NCI-H345 treated with DMSO at 0.1 percent for 48 hours (cell line): ENCODE measurements at regions not wholly inside any gene's neighbourhood (a gene's known extent, or its start where the extent isn't known, plus 50 kb on each side); places are given as distances from the start of the nearest gene placed in this dataset.

Experiments
- DNase-seq: peaks from one replicate; lab custom pipeline; 2025; ENCODE audit not compliant: unreplicated experiment; lab: John Stamatoyannopoulos, UW

GRCh38 chr4:85250852-85251251 is 224.1 kb upstream of the ARHGAP24 start:
- no peak for DNase-seq

- no peak for DNase-seq
Measured at GRCh38 chr4:85257817-85258370, 217.1 kb upstream of the ARHGAP24 start.

GRCh38 chr4:85260064-85260463 is 214.9 kb upstream of the ARHGAP24 start:
- no peak for DNase-seq

GRCh38 chr4:85265234-85265633 is 209.7 kb upstream of the ARHGAP24 start:
- no peak for DNase-seq

- no peak for DNase-seq
Measured at GRCh38 chr4:85268188-85268587, 206.8 kb upstream of the ARHGAP24 start.

- no peak for DNase-seq
Measured at GRCh38 chr4:85268961-85269360, 206.0 kb upstream of the ARHGAP24 start.

GRCh38 chr4:85274955-85275354 is 200.0 kb upstream of the ARHGAP24 start:
- DNase-seq = no peak

GRCh38 chr4:85280963-85281362 is 194.0 kb upstream of the ARHGAP24 start:
- DNase-seq = no peak

GRCh38 chr4:85291226-85291625 is 183.7 kb upstream of the ARHGAP24 start:
- DNase-seq = no peak

GRCh38 chr4:85298037-85298436 is 176.9 kb upstream of the ARHGAP24 start:
- no peak for DNase-seq

GRCh38 chr4:85302193-85302736 is 172.7 kb upstream of the ARHGAP24 start:
- DNase-seq = no peak

- no peak for DNase-seq
Measured at GRCh38 chr4:85302756-85303155, 172.2 kb upstream of the ARHGAP24 start.

GRCh38 chr4:85318415-85318814 is 156.5 kb upstream of the ARHGAP24 start:
- no peak for DNase-seq

- DNase-seq = no peak
Measured at GRCh38 chr4:85358831-85359230, 116.1 kb upstream of the ARHGAP24 start.

GRCh38 chr4:85362550-85362949 is 112.4 kb upstream of the ARHGAP24 start:
- no peak for DNase-seq

GRCh38 chr4:85367815-85368214 is 107.1 kb upstream of the ARHGAP24 start:
- DNase-seq = no peak

- DNase-seq = no peak
Measured at GRCh38 chr4:85368240-85368639, 106.7 kb upstream of the ARHGAP24 start.

- DNase-seq = no peak
Measured at GRCh38 chr4:85368932-85369331, 106.0 kb upstream of the ARHGAP24 start.

- no peak for DNase-seq
Measured at GRCh38 chr4:85369703-85370380, 105.1 kb upstream of the ARHGAP24 start.

GRCh38 chr4:85370400-85371032 is 104.4 kb upstream of the ARHGAP24 start:
- peak; percentile 1 for DNase-seq

GRCh38 chr4:85372966-85373365 is 102.0 kb upstream of the ARHGAP24 start:
- DNase-seq = no peak

- no peak for DNase-seq
Measured at GRCh38 chr4:85376285-85376684, 98.7 kb upstream of the ARHGAP24 start.
